Activated CD4-positive, CD25-positive, alpha-beta regulatory T cell treated with anti-CD3 and anti-CD28 coated beads, Interleukin-2, amount 50 U/mL, for 16 hours (primary cell): ENCODE measurements at regions not wholly inside any gene's neighbourhood (a gene's known extent, or its start where the extent isn't known, plus 50 kb on each side); places are given as distances from the start of the nearest gene placed in this dataset.

Experiments
- DNase-seq: peaks from one replicate; pipeline ENCODE4 v3.0.0-alpha.2; 2020; ENCODE audit warnings: low read depth, low spot score

- no peak for DNase-seq
Measured at GRCh38 chr6:40268166-40268565, 319.0 kb downstream of the LRFN2 start.

- no peak for DNase-seq
Measured at GRCh38 chr6:40265615-40266014, 321.5 kb downstream of the LRFN2 start.

GRCh38 chr6:40263970-40264369, 323.2 kb downstream of the LRFN2 start:
- DNase-seq = no peak

- no peak for DNase-seq
Measured at GRCh38 chr6:40262363-40262762, 324.8 kb downstream of the LRFN2 start.

- no peak for DNase-seq
Measured at GRCh38 chr6:40258531-40258930, 324.3 kb upstream of the MOCS1 start.

GRCh38 chr6:40256831-40257230, 322.6 kb upstream of the MOCS1 start:
- no peak for DNase-seq

GRCh38 chr6:40256224-40256623, 322.0 kb upstream of the MOCS1 start:
- DNase-seq = no peak

- no peak for DNase-seq
Measured at GRCh38 chr6:40253420-40253819, 319.2 kb upstream of the MOCS1 start.

- no peak for DNase-seq
Measured at GRCh38 chr6:40252531-40253258, 318.4 kb upstream of the MOCS1 start.

GRCh38 chr6:40251637-40252300, 317.5 kb upstream of the MOCS1 start:
- no peak for DNase-seq

- DNase-seq = no peak
Measured at GRCh38 chr6:40249935-40250334, 315.7 kb upstream of the MOCS1 start.

- DNase-seq = no peak
Measured at GRCh38 chr6:40247516-40248115, 313.4 kb upstream of the MOCS1 start.

- DNase-seq = no peak
Measured at GRCh38 chr6:40244699-40245098, 310.4 kb upstream of the MOCS1 start.

GRCh38 chr6:40232698-40233097, 298.4 kb upstream of the MOCS1 start:
- DNase-seq = no peak

GRCh38 chr6:40227735-40228134, 293.5 kb upstream of the MOCS1 start:
- DNase-seq = no peak

GRCh38 chr6:40222354-40222753, 288.1 kb upstream of the MOCS1 start:
- DNase-seq = no peak

GRCh38 chr6:40219799-40220198, 285.5 kb upstream of the MOCS1 start:
- no peak for DNase-seq

- no peak for DNase-seq
Measured at GRCh38 chr6:40210628-40211056, 276.4 kb upstream of the MOCS1 start.

- no peak for DNase-seq
Measured at GRCh38 chr6:40205801-40206200, 271.5 kb upstream of the MOCS1 start.

GRCh38 chr6:40205004-40205403, 270.7 kb upstream of the MOCS1 start:
- DNase-seq = no peak

GRCh38 chr6:40197371-40197770, 263.1 kb upstream of the MOCS1 start:
- no peak for DNase-seq

GRCh38 chr6:40196135-40196518, 261.9 kb upstream of the MOCS1 start:
- no peak for DNase-seq
